OCI-LY1 (cell line): ENCODE measurements at regions not wholly inside any gene's neighbourhood (a gene's known extent, or its start where the extent isn't known, plus 50 kb on each side); places are given as distances from the start of the nearest gene placed in this dataset.

Experiments
- EZH2 ChIP-seq: fragments of 200-600 bp; sonication (generic), shearing (Covaris generic); IDR thresholded peaks from 2 replicates; pipeline ENCODE4 v1.8.0; 2017; ENCODE audit warnings: borderline replicate concordance, mixed run types, mild to moderate bottlenecking, antibody characterized with exemption, low read length, moderate library complexity, mixed read lengths
- TF ChIP-seq, protein P1 (sequence below): fragments of 200-600 bp; sonication (generic), shearing (Covaris generic); IDR thresholded peaks from 2 replicates; pipeline ENCODE4 v1.5.1; 2017; ENCODE audit warnings: mild to moderate bottlenecking, antibody characterized with exemption, low read length, moderate library complexity, mixed read lengths

DNA sequence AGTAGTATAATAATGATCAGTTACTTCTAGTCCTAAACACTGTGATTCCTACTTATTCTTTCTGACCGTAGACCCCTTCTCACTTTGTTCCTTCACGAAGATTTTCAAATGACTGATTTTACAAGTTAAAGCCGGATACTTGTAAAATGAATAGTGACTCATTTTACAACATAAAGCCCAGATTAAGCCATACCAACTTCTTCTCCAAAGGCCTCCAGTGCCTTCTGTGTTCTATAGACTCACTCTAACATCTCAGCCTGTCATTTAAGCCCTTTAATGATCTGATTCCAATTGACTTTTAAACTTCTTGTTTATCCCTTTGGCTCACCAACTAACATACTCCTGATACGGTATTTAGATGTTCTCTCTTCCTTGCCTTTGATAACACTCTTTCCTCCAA lies 480.0 kb upstream of the HS3ST1 start:
- TF ChIP-seq, protein P1, sequence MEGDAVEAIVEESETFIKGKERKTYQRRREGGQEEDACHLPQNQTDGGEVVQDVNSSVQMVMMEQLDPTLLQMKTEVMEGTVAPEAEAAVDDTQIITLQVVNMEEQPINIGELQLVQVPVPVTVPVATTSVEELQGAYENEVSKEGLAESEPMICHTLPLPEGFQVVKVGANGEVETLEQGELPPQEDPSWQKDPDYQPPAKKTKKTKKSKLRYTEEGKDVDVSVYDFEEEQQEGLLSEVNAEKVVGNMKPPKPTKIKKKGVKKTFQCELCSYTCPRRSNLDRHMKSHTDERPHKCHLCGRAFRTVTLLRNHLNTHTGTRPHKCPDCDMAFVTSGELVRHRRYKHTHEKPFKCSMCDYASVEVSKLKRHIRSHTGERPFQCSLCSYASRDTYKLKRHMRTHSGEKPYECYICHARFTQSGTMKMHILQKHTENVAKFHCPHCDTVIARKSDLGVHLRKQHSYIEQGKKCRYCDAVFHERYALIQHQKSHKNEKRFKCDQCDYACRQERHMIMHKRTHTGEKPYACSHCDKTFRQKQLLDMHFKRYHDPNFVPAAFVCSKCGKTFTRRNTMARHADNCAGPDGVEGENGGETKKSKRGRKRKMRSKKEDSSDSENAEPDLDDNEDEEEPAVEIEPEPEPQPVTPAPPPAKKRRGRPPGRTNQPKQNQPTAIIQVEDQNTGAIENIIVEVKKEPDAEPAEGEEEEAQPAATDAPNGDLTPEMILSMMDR = no peak
- no peak for TF ChIP-seq EZH2
